ENCODE measurements at regions not wholly inside any gene's neighbourhood (a gene's known extent, or its start where the extent isn't known, plus 50 kb on each side); places are given as distances from the start of the nearest gene placed in this dataset.

GRCh38 chr12:58368001-58368400 is 426.6 kb downstream of the ATP23 start:
- Histone ChIP-seq H3K4me3 (ENCODE audit: low read depth, low read length) (no peak overlapping the region), H3K9me3 (no peaks in the 10 kb centered on the region; the same call in 1 of the 2 replicates), H3K4me1 (0 out of 2 replicates have a peak, but pooled peaks cover 5% of the 10 kb centered on the region), H3K36me3 (ENCODE audit: control insufficient read depth, insufficient read depth, low read length) (no peaks in the 10 kb centered on the region), H3K27me3 (replicated peaks; ENCODE audit: control insufficient read depth, insufficient read depth, low read length) (no peaks in the 10 kb centered on the region)
- ChIA-PET POLR2A (no interaction called here), CTCF (no interaction called here)
- no peak for TF ChIP-seq CTCF (IDR thresholded peaks at IDR 0.05; ENCODE audit: insufficient read depth in 1 of 2, low read depth in 1 of 2, low read length in 1 of 2, severe bottlenecking in 1 of 2, unreplicated experiment in 1 of 2)
- no peak overlapping the region for H3K27ac Mint-ChIP-seq (ENCODE audit: unreplicated experiment)
- no peaks in the 10 kb centered on the region for H3K9me3 Mint-ChIP-seq (ENCODE audit: unreplicated experiment)
- intact Hi-C loops (cut with micrococcal nuclease; ENCODE audit: unreplicated experiment) = no loop called here
- BruUV-seq (replicated peaks) = no TSS peak
- H3K4me1 Mint-ChIP-seq (ENCODE audit: low read depth, unreplicated experiment) = peaks cover 15% of the 10 kb centered on the region
- no peaks in the 10 kb centered on the region for H3K36me3 Mint-ChIP-seq (ENCODE audit: insufficient read depth, unreplicated experiment)
- H3K27me3 Mint-ChIP-seq (ENCODE audit: insufficient read depth, unreplicated experiment) = no peaks in the 10 kb centered on the region
- DNase-seq = no peak
- H3K4me3 Mint-ChIP-seq (ENCODE audit: unreplicated experiment) = no peak overlapping the region

- intact Hi-C loops (cut with micrococcal nuclease; ENCODE audit: unreplicated experiment) = no loop called here
- CTCF ChIA-PET = no interaction called here
- H3K36me3 ChIP-seq (ENCODE audit: control insufficient read depth, insufficient read depth, low read length) = no peaks in the 10 kb centered on the region
Observed at GRCh38 chr12:58369576-58369975, 428.2 kb downstream of the ATP23 start.

GRCh38 chr12:58372298-58372697 is 430.9 kb downstream of the ATP23 start:
- CTCF ChIA-PET = no interaction called here
- H3K36me3 Mint-ChIP-seq (ENCODE audit: insufficient read depth, unreplicated experiment) = no peaks in the 10 kb centered on the region

More at GRCh38 chr12:58369576-58369975, 428.2 kb downstream of the ATP23 start:
- no peak for DNase-seq
- BruUV-seq (replicated peaks) = no TSS peak
- Mint-ChIP-seq H3K4me3 (ENCODE audit: unreplicated experiment) (no peak overlapping the region), H3K27me3 (ENCODE audit: insufficient read depth, unreplicated experiment) (no peaks in the 10 kb centered on the region), H3K27ac (ENCODE audit: unreplicated experiment) (no peak overlapping the region), H3K36me3 (ENCODE audit: insufficient read depth, unreplicated experiment) (no peaks in the 10 kb centered on the region), H3K9me3 (ENCODE audit: unreplicated experiment) (no peaks in the 10 kb centered on the region), H3K4me1 (ENCODE audit: low read depth, unreplicated experiment) (peaks cover 15% of the 10 kb centered on the region)
- POLR2A ChIA-PET = no interaction called here
- Histone ChIP-seq H3K27me3 (replicated peaks; ENCODE audit: control insufficient read depth, insufficient read depth, low read length) (no peaks in the 10 kb centered on the region), H3K4me3 (ENCODE audit: low read depth, low read length) (no peak overlapping the region), H3K4me1 (0 out of 2 replicates have a peak, but pooled peaks cover 5% of the 10 kb centered on the region), H3K9me3 (no peaks in the 10 kb centered on the region; the same call in 1 of the 2 replicates)
- no peak for TF ChIP-seq CTCF (IDR thresholded peaks at IDR 0.05; ENCODE audit: insufficient read depth in 1 of 2, low read depth in 1 of 2, low read length in 1 of 2, severe bottlenecking in 1 of 2, unreplicated experiment in 1 of 2)

More at GRCh38 chr12:58372298-58372697, 430.9 kb downstream of the ATP23 start:
- no peak for TF ChIP-seq CTCF (IDR thresholded peaks at IDR 0.05; ENCODE audit: insufficient read depth in 1 of 2, low read depth in 1 of 2, low read length in 1 of 2, severe bottlenecking in 1 of 2, unreplicated experiment in 1 of 2)
- Histone ChIP-seq H3K4me1 (0 out of 2 replicates have a peak, but pooled peaks cover 5% of the 10 kb centered on the region), H3K36me3 (ENCODE audit: control insufficient read depth, insufficient read depth, low read length) (no peaks in the 10 kb centered on the region), H3K4me3 (ENCODE audit: low read depth, low read length) (no peak overlapping the region), H3K9me3 (no peaks in the 10 kb centered on the region; the same call in 1 of the 2 replicates), H3K27me3 (replicated peaks; ENCODE audit: control insufficient read depth, insufficient read depth, low read length) (no peaks in the 10 kb centered on the region)
- Mint-ChIP-seq H3K27me3 (ENCODE audit: insufficient read depth, unreplicated experiment) (no peaks in the 10 kb centered on the region), H3K4me3 (ENCODE audit: unreplicated experiment) (no peak overlapping the region), H3K4me1 (ENCODE audit: low read depth, unreplicated experiment) (no peaks in the 10 kb centered on the region), H3K9me3 (ENCODE audit: unreplicated experiment) (no peaks in the 10 kb centered on the region), H3K27ac (ENCODE audit: unreplicated experiment) (no peak overlapping the region)
- intact Hi-C loops (cut with micrococcal nuclease; ENCODE audit: unreplicated experiment) = no loop called here
- POLR2A ChIA-PET = no interaction called here
- no TSS peak for BruUV-seq (replicated peaks)
- no peak for DNase-seq
